ENCODE measurements at regions not wholly inside any gene's neighbourhood (a gene's known extent, or its start where the extent isn't known, plus 50 kb on each side); places are given as distances from the start of the nearest gene placed in this dataset.

GRCh38 chr15:70491201-70491621 lies 272.1 kb downstream of the UACA start:
- no peak for DNase-seq (ENCODE audit: low spot score)

GRCh38 chr15:70490838-70491155 lies 272.6 kb downstream of the UACA start:
- DNase-seq (ENCODE audit: low spot score) = no peak

GRCh38 chr15:70490148-70490837 lies 273.1 kb downstream of the UACA start:
- DNase-seq (ENCODE audit: low spot score) = no peak

GRCh38 chr15:70488941-70489848 lies 274.2 kb downstream of the UACA start:
- no peak for DNase-seq (ENCODE audit: low spot score)

- DNase-seq (ENCODE audit: low spot score) = peak; percentile 81
Observed at GRCh38 chr15:70488002-70488605, 275.3 kb downstream of the UACA start.

- DNase-seq (ENCODE audit: low spot score) = no peak
Observed at GRCh38 chr15:70487387-70487740, 276.0 kb downstream of the UACA start.

GRCh38 chr15:70486451-70487386 lies 276.6 kb downstream of the UACA start:
- peak; percentile 90 for DNase-seq (ENCODE audit: low spot score)

GRCh38 chr15:70486012-70486411 lies 277.3 kb downstream of the UACA start:
- no peak for DNase-seq (ENCODE audit: low spot score)

GRCh38 chr15:70484993-70485392 lies 278.4 kb downstream of the UACA start:
- DNase-seq (ENCODE audit: low spot score) = no peak

GRCh38 chr15:70483513-70483912 lies 279.8 kb downstream of the UACA start:
- no peak for DNase-seq (ENCODE audit: low spot score)

- DNase-seq (ENCODE audit: low spot score) = no peak
Observed at GRCh38 chr15:70480196-70480856, 283.0 kb downstream of the UACA start.

- no peak for DNase-seq (ENCODE audit: low spot score)
Observed at GRCh38 chr15:70479785-70480184, 283.6 kb downstream of the UACA start.

- no peak for DNase-seq (ENCODE audit: low spot score)
Observed at GRCh38 chr15:70479056-70479455, 284.3 kb downstream of the UACA start.

GRCh38 chr15:70478251-70478990 lies 284.9 kb downstream of the UACA start:
- no peak for DNase-seq (ENCODE audit: low spot score)

- DNase-seq (ENCODE audit: low spot score) = no peak
Observed at GRCh38 chr15:70477750-70478250, 285.6 kb downstream of the UACA start.

GRCh38 chr15:70476441-70476840 lies 286.9 kb downstream of the UACA start:
- DNase-seq (ENCODE audit: low spot score) = no peak

GRCh38 chr15:70475921-70476320 lies 287.4 kb downstream of the UACA start:
- peak; percentile 21 for DNase-seq (ENCODE audit: low spot score)

- DNase-seq (ENCODE audit: low spot score) = no peak
Observed at GRCh38 chr15:70475407-70475781, 288.0 kb downstream of the UACA start.

GRCh38 chr15:70474471-70475406 lies 288.6 kb downstream of the UACA start:
- peak; percentile 86 for DNase-seq (ENCODE audit: low spot score)

Measured in AG20443 (cell line).